Keratinocyte (primary cell): ENCODE measurements at regions not wholly inside any gene's neighbourhood (a gene's known extent, or its start where the extent isn't known, plus 50 kb on each side); places are given as distances from the start of the nearest gene placed in this dataset.

Experiments
- EZH2 ChIP-seq: IDR thresholded peaks from one replicate; pipeline ENCODE4 v1.6.1; 2012; ENCODE audit warnings: inconsistent platforms, mild to moderate bottlenecking, low read length, moderate library complexity
- TF ChIP-seq, protein P1 (sequence below), 3 experiments: IDR thresholded peaks in 1 of 3; conservative IDR thresholded peaks in 1 of 3; optimal IDR thresholded peaks in 1 of 3; 2 replicates in 2 of 3; 3 replicates in 1 of 3; pipeline versions ENCODE3 to v1.5.1; 2011; ENCODE audit warnings: low read length in 3 of 3, mild to moderate bottlenecking in 3 of 3, moderate library complexity in 2 of 3, control low read depth in 1 of 3, inconsistent platforms in 1 of 3; ENCODE audit not compliant: insufficient read depth in 2 of 3; ENCODE audit errors: extremely low read depth in 1 of 3

DNA sequence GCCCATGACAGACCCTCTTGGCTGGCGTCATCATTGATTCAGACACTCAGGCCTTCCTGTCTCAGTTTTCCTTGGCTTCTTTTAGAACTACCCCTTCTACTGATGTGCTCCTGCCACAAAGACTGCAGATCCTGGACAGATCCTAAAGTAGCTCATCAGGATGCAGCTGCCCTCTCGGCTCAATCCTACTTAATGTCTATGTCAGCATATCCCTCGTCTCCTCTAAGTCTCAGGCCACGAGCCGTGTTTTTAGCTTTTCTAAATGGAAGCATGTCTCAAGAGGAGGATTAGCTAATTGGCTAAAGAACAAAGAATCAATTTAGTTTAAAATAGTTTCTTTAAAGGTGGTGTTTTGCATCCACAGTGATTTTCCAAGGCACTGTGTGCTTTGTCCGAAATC is 447.7 kb downstream of the STIM2 start:
- TF ChIP-seq, protein P1, sequence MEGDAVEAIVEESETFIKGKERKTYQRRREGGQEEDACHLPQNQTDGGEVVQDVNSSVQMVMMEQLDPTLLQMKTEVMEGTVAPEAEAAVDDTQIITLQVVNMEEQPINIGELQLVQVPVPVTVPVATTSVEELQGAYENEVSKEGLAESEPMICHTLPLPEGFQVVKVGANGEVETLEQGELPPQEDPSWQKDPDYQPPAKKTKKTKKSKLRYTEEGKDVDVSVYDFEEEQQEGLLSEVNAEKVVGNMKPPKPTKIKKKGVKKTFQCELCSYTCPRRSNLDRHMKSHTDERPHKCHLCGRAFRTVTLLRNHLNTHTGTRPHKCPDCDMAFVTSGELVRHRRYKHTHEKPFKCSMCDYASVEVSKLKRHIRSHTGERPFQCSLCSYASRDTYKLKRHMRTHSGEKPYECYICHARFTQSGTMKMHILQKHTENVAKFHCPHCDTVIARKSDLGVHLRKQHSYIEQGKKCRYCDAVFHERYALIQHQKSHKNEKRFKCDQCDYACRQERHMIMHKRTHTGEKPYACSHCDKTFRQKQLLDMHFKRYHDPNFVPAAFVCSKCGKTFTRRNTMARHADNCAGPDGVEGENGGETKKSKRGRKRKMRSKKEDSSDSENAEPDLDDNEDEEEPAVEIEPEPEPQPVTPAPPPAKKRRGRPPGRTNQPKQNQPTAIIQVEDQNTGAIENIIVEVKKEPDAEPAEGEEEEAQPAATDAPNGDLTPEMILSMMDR (optimal IDR thresholded peaks at IDR 0.05 in 1 of 3, IDR thresholded peaks at IDR 0.05 in 1 of 3, conservative IDR thresholded peaks at IDR 0.05 in 1 of 3; ENCODE audit: extremely low read depth in 1 of 3, insufficient read depth in 2 of 3, low read length in 3 of 3) = no peak
- no peak for TF ChIP-seq EZH2
